DMS53 (cell line): ENCODE measurements at regions not wholly inside any gene's neighbourhood (a gene's known extent, or its start where the extent isn't known, plus 50 kb on each side); places are given as distances from the start of the nearest gene placed in this dataset.

Experiments used
- DNase-seq: peaks from one replicate; lab custom pipeline; 2025; lab: John Stamatoyannopoulos, UW

- no peak for DNase-seq
Measured at GRCh38 chr2:228707846-228708245, 526.4 kb upstream of the SPHKAP start.

DNA sequence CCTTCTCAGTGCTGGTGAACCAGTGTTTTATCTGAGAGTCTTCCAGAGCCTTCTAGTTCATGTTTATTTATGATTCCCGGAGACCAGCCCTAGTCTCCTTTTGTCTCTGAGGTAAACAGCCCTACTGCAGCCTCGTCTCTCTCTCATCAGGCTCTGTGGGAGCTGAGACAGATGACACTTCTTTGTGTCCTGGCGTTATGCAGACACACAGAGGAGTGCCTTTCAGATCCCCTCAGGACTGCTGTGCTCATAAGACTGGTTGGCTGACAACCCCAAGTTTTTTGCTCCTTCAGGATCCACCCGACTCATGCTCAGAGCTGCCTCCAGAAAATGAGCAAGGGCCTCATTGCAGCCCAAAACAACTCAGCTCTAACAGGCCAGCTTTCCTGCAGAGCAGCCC, 523.8 kb upstream of the SPHKAP start:
- no peak for DNase-seq

DNA sequence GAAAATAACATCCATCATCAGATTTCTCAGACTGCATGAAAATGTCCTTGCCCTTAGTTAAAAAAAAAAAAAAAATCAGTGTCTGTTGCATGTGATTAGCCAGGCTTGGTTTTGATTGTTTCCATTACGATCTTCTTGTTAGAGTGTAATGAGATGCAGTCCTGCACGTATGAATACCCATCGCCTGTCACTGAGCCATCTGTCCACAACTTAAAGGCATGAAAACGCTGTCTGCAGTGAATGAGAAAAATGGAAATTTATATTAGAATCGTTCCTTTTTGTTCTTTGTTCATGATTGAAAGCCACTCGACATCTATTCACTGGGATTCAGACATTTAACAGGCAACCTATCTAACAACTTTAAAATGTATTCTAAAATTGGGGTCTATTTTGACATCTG, 521.7 kb upstream of the SPHKAP start:
- no peak for DNase-seq

DNA sequence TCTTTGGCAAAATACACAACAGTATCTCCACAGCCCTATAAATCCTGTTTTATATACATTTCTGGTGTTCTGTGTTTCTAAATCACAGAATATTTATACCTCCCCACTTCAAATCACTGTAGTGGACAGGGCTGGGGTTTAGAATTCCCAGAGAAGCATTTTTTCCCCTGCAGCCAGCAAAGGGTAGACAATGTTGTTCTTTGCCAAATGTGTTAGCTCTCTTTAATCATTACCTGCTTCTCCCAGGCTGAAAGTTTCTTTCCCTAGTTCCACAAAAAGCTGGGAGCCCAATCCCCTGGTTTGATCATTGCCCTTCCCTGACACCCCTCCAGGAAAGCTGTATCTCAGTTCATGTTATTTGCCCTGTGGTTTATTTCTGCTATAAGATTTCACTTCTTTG, 520.0 kb upstream of the SPHKAP start:
- DNase-seq = no peak

DNA sequence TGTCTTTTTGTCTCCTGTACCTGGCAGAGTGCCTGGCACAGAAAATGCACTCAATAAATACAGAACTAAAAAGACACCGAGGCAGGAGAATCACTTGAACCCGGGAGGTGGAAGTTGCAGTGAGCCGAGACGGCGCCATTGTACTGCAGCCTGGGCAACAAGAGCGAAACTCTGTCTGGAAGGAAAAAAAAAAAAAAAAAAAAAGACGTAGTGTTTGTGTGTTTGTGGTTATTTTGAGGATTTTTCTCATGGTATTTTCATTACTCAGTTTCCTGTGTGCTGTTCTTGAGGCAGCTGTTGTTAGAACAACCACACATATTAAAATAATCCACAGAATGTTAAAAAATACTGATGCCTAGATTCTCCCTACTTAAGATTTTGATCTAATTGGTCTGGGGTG, 519.2 kb upstream of the SPHKAP start:
- DNase-seq = no peak

GRCh38 chr2:228699888-228700287, 518.4 kb upstream of the SPHKAP start:
- DNase-seq = no peak

DNA sequence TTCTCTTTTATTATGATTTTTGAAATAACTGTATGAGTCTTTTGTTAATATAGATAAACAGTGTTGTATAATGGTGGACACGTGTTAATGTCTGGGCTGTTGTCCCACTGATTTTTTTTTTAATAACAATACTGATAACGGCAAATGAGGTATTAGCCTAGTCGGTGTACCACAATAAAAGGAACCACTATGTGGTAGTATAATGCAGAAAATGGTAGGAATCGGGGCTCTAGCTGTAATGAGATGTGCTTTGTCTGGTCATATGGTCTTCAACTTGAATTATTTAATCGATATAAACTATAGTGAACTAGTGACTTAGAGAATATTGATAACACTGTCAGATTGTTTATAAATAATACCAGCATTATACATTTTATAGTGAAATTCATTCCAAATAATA, 517.9 kb upstream of the SPHKAP start:
- no peak for DNase-seq

DNA sequence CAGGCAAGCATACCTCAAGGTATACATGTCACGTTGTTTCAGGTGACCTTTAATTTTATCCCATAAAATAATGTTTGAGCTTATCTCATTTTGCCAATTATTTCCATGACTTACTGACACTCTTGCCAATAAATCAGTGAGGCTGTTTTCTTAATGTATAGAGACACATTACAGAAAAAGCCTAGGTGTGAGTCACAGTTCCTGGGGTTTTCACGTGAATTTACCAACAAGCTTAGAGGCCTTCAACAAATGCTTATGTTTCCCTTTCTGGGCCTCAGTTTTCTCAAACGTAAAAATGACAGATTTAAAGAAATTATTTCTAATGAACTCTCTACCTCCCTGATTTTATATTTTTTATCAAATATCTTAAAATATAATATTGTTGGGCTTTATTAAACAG, 517.5 kb upstream of the SPHKAP start:
- no peak for DNase-seq

- DNase-seq = no peak
Measured at GRCh38 chr2:228697456-228697855, 516.0 kb upstream of the SPHKAP start.

DNA sequence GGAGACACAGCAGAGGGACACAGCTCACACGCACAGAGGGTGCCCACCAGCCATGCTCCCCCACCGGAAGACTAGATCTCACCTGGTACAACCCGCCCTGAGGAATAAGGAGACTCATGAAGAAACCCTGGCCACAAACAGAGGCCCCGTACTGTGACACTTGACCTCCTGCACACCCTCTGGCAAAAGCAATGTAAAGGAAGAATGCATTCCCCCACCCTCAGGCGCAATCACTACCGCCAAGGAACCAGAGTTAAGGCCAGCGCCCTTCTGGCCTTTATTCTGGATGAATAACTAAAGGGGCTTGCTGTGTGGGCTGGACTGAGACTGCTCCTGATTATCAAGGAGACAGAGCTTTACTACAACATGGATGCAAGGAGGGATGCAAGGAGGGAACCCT, 509.2 kb upstream of the SPHKAP start:
- no peak for DNase-seq

DNA sequence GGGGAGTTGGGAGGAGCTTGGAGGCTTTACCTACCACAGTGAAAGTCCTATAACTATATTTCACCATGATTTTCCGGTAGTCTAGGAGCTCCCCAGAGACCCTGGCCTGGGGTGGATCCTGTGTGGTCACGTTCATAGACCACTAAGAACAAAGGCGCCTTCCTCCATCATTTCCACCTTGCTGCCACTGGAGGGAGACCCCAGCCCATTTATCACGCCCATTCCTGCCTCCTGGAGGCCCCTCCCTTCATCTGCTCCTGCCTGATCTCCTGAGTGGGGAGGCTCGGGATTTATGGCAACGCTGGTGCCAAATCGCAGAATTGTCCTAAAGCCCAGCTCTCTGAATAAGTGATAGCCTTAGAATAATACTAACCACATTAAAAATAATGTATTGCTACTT, 507.6 kb upstream of the SPHKAP start:
- peak; percentile 44 for DNase-seq

GRCh38 chr2:228688007-228688645, 506.6 kb upstream of the SPHKAP start:
- peak; percentile 91 for DNase-seq

DNA sequence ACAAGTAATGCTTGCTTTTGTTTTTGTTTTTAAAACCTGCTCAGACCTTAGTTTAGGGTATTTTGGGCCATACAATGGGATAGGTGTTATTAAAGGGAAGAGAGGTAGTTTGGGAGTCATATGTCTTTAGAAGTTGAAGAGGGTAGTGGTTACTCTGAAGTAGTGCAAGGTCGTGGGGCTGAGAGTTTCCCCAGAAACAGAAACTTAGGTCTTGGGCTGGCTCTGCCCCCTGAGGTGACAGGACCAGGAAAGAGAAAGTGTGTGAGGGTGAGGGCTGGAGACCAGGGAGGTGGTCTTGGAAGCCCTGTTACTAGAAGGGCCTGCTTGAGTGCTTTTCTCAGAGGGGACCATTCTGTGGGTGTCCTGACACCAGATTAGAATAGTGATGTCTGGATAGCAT, 500.5 kb upstream of the SPHKAP start:
- DNase-seq = no peak

DNA sequence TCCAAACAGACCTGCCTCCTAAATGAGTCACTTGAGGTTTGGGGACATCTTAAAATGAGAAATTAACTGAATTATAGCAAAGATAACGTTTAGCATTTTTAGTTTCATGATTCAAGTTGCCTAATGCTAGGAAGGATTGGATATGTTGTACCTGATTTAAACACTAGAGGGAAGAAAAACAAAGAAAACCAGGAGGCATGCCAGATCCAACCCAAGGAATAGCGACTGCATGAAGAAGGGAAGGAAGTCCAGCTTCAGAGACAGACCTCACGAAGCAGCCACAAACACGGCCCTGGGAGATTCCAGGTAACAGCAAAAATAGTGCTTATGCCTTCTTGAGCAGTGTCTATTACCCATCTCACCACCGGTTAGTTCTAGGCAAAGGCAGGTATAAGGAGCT, 499.9 kb upstream of the SPHKAP start:
- DNase-seq = peak; percentile 59

DNA sequence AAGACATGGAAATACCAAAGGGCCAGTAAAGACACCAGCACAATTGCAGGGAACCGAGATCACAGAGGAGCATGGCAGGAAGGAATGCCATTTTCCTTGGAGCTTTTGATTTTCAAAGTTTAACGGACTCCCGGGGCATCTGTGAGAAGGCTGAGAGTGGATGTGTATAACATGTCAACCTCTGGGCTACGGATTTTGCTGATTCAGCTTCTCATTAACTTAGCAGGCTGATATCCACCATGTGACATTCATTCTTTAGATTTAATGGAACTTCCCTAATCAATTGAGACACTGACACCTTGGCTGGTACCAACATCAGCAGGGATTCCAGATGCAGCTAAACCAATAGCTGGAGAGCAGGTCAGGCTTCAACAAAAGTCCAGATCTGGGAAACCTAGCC, 496.6 kb upstream of the SPHKAP start:
- DNase-seq = no peak

DNA sequence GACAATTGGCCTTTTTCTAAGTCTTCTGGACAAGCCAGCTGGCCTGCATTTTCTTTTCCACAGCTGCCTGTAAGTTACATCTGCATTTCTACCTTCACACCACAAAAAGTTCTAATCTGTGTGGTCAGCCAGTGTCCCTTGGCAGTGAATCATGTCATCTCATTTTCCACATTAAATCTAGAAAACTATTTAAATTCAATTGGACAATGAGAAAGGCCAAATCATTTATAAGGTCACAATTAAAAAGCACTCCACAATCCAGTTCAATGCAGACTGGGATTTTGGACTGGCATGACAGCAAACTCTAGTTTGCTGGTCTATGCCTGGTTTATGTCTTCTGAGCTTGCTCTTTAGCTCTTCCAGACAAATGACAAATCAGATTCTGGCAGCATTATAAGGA, 494.2 kb upstream of the SPHKAP start:
- no peak for DNase-seq

- DNase-seq = no peak
Measured at GRCh38 chr2:228675091-228675490, 493.6 kb upstream of the SPHKAP start.

DNA sequence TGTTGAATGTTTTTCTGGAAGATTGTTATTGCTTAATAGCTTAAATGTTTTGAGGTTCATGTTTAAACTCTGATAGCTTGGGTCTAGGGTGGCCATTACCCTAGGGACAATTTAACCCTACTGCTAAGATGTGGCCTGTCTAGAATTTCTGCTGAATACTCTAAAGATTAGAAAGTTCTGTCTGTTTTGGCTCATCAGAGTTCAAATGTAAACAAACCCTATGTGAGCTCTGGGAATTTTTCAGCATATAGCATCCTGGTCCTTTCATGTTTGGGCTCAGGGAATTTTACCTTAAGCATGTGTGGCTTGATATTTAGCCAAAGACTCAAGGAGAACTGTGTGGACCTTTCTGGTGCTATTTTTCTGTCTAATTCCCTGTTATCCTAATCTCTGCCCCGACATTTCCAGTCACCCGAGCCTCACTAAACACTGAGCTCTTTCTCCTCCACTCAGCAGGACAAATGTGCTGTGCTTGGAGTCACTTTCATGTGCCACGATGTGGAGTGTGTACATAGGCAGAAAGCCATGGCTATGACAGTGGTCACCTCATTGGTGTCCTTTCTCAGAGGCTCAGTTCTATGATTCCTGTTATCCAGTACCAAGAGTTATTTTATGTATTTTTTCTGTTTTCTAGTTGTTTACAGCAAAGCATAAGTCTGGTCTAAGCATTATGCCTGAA, 492.5 kb upstream of the SPHKAP start:
- peak; percentile 71 for DNase-seq

- no peak for DNase-seq
Measured at GRCh38 chr2:228669690-228670089, 488.2 kb upstream of the SPHKAP start.

GRCh38 chr2:228665232-228665631, 483.7 kb upstream of the SPHKAP start:
- no peak for DNase-seq

- DNase-seq = no peak
Measured at GRCh38 chr2:228658998-228659397, 477.5 kb upstream of the SPHKAP start.

- peak; percentile 68 for DNase-seq
Measured at GRCh38 chr2:228657807-228658402, 476.4 kb upstream of the SPHKAP start.

GRCh38 chr2:228655331-228655730, 473.8 kb upstream of the SPHKAP start:
- peak; percentile 35 for DNase-seq

DNA sequence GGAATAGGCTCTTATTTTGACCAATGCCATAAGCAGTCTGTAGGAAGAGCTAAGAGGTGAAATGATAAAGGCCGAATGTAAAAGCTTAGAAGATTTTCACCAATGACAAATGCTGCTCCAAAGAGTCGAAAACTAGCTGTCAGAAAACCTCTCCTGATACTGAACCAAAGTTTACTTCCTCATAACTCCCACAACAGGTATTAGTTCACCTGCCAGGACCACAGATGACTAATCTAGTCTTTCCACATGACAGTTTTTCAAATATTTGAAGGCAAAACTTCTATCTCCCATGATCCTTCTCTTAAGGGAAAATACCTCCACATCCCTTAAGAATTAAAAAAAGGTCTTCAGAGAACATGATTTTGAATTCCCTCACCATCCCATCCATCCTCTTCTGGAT, 473.2 kb upstream of the SPHKAP start:
- DNase-seq = peak; percentile 11
